ENCODE measurements at regions not wholly inside any gene's neighbourhood (a gene's known extent, or its start where the extent isn't known, plus 50 kb on each side); places are given as distances from the start of the nearest gene placed in this dataset.
A peak's percentile ranks its signal among the peaks of the same experiment; 100 is the strongest.

DNA sequence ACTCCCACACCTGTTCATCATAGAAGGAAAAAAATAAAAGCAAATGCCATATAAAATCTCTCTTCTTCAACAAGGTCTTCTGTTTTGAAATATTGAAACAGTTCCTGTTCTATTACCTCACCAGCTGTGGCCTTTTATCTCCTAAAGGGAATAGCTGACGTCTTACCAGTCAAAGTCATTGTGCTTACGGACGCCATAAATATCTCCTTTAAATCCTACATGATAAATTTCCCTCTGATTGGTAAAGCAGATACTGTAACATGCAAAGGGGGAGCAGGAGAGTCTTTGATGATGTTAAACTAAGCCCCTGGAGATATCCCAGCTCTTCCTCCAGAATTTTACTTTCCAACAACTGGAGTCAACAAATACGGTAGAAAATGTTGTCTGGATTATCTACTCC is 168.4 kb downstream of the ZC3H11B start:
- H3K27me3 Mint-ChIP-seq (ENCODE audit: low read depth, poor library complexity): no peaks in the 10 kb centered on the region
- H3K36me3 Mint-ChIP-seq (ENCODE audit: low read depth): no peaks in the 10 kb centered on the region
- no peak overlapping the region for H3K27ac Mint-ChIP-seq

DNA sequence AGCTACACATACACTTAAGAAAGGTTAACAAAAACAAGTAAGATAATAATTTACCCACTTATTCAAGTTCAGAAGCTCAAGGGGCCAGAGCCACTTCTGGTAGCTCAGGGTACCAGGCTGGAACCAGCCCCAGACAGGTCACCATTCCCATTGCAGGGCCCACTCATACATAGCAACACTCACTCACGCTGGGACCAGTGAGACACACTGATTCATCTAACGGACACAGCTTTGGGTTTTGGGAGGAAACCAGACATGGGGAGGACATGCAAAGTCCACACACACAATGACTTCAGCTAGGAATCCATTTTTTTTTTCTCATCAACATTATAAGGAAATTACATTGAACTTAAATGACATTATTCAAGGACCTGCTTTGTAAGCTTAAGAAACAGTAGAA is 169.1 kb downstream of the ZC3H11B start:
- TF ChIP-seq, protein P1, sequence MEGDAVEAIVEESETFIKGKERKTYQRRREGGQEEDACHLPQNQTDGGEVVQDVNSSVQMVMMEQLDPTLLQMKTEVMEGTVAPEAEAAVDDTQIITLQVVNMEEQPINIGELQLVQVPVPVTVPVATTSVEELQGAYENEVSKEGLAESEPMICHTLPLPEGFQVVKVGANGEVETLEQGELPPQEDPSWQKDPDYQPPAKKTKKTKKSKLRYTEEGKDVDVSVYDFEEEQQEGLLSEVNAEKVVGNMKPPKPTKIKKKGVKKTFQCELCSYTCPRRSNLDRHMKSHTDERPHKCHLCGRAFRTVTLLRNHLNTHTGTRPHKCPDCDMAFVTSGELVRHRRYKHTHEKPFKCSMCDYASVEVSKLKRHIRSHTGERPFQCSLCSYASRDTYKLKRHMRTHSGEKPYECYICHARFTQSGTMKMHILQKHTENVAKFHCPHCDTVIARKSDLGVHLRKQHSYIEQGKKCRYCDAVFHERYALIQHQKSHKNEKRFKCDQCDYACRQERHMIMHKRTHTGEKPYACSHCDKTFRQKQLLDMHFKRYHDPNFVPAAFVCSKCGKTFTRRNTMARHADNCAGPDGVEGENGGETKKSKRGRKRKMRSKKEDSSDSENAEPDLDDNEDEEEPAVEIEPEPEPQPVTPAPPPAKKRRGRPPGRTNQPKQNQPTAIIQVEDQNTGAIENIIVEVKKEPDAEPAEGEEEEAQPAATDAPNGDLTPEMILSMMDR (IDR thresholded peaks at IDR 0.05): no peak
- Mint-ChIP-seq H3K9me3 (no peaks in the 10 kb centered on the region), H3K4me1 (peaks cover 16% of the 10 kb centered on the region), H3K36me3 (ENCODE audit: low read depth) (no peaks in the 10 kb centered on the region), H3K27ac (no peak overlapping the region), H3K27me3 (ENCODE audit: low read depth, poor library complexity) (peaks cover 4% of the 10 kb centered on the region), H3K4me3 (no peak overlapping the region)
- no peak for DNase-seq

More for the DNA sequence above, 168.4 kb downstream of the ZC3H11B start:
- no peak for DNase-seq
- Mint-ChIP-seq H3K4me1 (peaks cover 16% of the 10 kb centered on the region), H3K9me3 (no peaks in the 10 kb centered on the region), H3K4me3 (no peak overlapping the region)
- TF ChIP-seq, protein P1 (IDR thresholded peaks at IDR 0.05): no peak

DNA sequence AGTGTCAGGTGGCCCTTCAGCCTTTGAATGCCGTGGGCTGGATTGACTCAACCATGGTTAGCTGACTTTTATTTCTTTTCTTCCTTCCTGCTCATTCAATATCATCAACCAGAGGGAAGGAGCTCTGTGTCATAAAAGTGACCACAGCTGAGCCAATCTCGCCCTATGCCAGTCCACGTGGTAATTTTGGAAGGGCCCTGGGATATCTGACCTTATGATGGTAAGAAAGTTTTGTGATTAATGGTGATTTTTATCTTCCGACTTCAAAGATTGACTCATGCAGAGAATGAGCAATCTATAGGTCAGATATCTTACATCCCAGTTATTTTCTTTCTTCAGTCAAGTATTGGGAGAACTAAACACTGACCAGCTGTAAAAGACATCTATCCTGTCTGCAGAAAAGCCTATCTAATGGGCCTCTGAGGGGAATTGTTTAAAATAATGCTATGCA is 170.3 kb downstream of the ZC3H11B start:
- Mint-ChIP-seq H3K9me3 (no peaks in the 10 kb centered on the region), H3K27ac (no peak overlapping the region), H3K4me3 (no peak overlapping the region), H3K4me1 (peaks cover 16% of the 10 kb centered on the region), H3K27me3 (ENCODE audit: low read depth, poor library complexity) (peaks cover 4% of the 10 kb centered on the region), H3K36me3 (ENCODE audit: low read depth) (no peaks in the 10 kb centered on the region)
- no peak for DNase-seq
- TF ChIP-seq, protein P1 (IDR thresholded peaks at IDR 0.05): no peak

DNA sequence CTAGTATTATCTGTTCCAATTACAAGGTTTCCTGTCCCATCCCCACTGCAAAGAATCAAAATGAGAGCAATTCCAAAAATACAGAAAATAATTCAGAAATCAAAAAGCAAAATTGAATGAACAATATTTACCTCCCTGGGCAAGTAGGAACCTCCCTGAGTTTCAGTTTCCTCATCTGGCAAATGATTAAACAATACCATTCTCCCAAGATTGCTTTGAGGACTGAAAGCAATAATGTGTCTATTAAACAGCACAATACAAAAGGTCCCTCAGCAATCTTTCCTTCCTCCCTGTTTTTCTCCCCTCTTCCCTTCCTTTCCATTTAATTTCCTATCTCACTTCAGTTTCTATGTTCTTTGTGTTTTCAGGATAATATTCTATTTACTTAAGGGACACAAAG is 171.0 kb downstream of the ZC3H11B start:
- Mint-ChIP-seq H3K27ac (peak overlapping the region; percentile 10), H3K36me3 (ENCODE audit: low read depth) (no peaks in the 10 kb centered on the region), H3K4me1 (peaks cover 16% of the 10 kb centered on the region), H3K4me3 (no peak overlapping the region), H3K27me3 (ENCODE audit: low read depth, poor library complexity) (peaks cover 4% of the 10 kb centered on the region), H3K9me3 (no peaks in the 10 kb centered on the region)
- no peak for DNase-seq
- TF ChIP-seq, protein P1 (IDR thresholded peaks at IDR 0.05): no peak

DNA sequence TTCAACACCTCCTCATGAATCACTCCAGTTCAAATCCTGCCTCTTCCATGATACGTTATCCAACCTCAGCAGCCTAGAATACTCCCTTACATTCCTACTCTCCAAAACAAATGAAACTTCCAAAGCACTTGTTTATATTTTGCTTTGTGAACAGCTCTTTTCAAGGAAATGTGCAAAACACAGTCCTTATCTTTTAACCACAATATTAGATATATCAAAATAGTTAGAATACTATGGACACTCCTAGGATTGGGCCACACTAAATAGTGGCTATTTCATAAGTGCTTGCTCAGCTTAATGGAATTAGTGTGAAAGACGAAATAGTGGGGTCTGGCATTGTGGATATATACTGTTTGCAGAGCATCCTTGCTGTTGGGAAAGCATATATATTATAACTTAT is 173.5 kb downstream of the ZC3H11B start:
- Mint-ChIP-seq H3K4me3 (no peak overlapping the region), H3K27ac (no peak overlapping the region), H3K4me1 (peaks cover 16% of the 10 kb centered on the region), H3K27me3 (ENCODE audit: low read depth, poor library complexity) (peaks cover 4% of the 10 kb centered on the region), H3K9me3 (no peaks in the 10 kb centered on the region), H3K36me3 (ENCODE audit: low read depth) (no peaks in the 10 kb centered on the region)
- DNase-seq: no peak
- TF ChIP-seq, protein P1 (IDR thresholded peaks at IDR 0.05): no peak

DNA sequence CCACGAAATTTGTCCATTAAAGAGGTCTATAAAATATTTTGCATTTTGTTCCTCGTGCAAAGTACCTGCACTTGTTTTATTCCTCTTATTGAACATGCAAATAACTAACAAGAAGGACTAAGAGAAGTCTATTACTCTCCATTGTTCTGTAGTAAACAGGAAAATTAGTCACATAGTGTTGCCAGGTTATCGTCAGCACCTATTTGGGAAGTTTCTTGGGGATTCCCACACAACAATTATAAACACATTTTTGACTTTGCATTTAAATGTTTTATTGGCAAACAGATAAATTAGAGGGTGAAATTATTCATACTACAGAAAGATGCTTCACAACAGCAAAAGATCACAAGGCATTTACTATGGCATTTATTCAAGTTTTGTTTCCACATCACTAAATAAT is 174.5 kb downstream of the ZC3H11B start:
- no peaks in the 10 kb centered on the region for H3K36me3 Mint-ChIP-seq (ENCODE audit: low read depth)
- peaks cover 16% of the 10 kb centered on the region for H3K4me1 Mint-ChIP-seq
- no peak for DNase-seq
- H3K27ac Mint-ChIP-seq: no peak overlapping the region
- H3K9me3 Mint-ChIP-seq: no peaks in the 10 kb centered on the region
- peaks cover 4% of the 10 kb centered on the region for H3K27me3 Mint-ChIP-seq (ENCODE audit: low read depth, poor library complexity)
- H3K4me3 Mint-ChIP-seq: no peak overlapping the region
- TF ChIP-seq, protein P1 (IDR thresholded peaks at IDR 0.05): no peak
